ENCODE measurements at regions not wholly inside any gene's neighbourhood (a gene's known extent, or its start where the extent isn't known, plus 50 kb on each side); places are given as distances from the start of the nearest gene placed in this dataset.
"Not testable (repeated sequence)": the region's sequence is repeated elsewhere in the genome, so short reads cannot be mapped to it uniquely, and the experiment has no call there.

GRCh38 chr12:131381716-131382430 lies 329.0 kb upstream of the SFSWAP start:
- Histone ChIP-seq H3K27me3 (no peaks in the 10 kb centered on the region), H3K9me3 (replicated peaks) (no peaks in the 10 kb centered on the region), H3K36me3 (no peaks in the 10 kb centered on the region), H3K27ac (no peak overlapping the region), H3K4me3 (no peak overlapping the region), H3K4me1 (no peaks in the 10 kb centered on the region)
- no peak for DNase-seq

DNA sequence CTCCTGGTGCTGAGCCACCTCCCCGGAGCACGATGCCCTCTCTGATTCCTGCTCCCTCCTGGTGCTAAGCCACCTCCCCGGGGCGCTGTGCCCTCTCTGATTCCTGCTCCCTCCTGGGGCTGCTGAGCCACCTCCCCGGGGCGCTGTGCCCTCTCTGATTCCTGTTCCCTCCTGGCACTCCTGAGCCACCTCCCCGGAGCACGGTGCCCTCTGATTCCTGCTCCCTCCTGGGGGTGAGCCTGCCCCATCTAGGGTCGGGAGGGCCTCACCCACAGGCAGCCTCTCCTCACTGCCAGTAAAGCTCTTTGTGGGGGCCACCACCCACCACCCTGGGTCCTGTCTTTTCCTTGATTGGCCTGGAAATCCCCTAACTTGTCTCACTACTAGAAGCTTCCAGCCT lies 327.6 kb upstream of the SFSWAP start:
- H3K36me3 ChIP-seq = no peaks in the 10 kb centered on the region
- H3K4me1 ChIP-seq = no peaks in the 10 kb centered on the region
- no peak overlapping the region for H3K27ac ChIP-seq
- no peak for DNase-seq
- no peak overlapping the region for H3K4me3 ChIP-seq
- no peaks in the 10 kb centered on the region for H3K27me3 ChIP-seq
- no peaks in the 10 kb centered on the region for H3K9me3 ChIP-seq (replicated peaks)

- H3K36me3 ChIP-seq = no peaks in the 10 kb centered on the region
- DNase-seq = no peak
- no peaks in the 10 kb centered on the region for H3K27me3 ChIP-seq
- no peaks in the 10 kb centered on the region for H3K9me3 ChIP-seq (replicated peaks)
- H3K27ac ChIP-seq = no peak overlapping the region
- H3K4me1 ChIP-seq = no peaks in the 10 kb centered on the region
- H3K4me3 ChIP-seq = no peak overlapping the region
Measured at GRCh38 chr12:131383741-131384543, 326.9 kb upstream of the SFSWAP start.

DNA sequence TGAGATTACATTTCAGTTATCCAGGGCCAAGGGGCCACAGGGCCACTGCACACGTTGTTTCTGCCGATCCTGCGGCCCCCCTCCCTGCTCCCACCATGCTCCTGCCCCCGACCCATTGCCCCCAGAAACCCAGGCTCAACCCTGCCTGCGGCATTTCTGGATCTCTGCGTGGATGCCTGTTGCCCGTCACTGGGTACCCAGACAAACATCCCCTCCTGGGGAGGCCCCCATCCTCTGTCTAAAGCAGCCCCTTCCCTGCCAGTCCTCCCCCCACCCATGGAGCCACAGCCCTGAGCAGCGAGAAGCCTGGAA lies 326.4 kb upstream of the SFSWAP start:
- Histone ChIP-seq H3K9me3 (replicated peaks) (no peaks in the 10 kb centered on the region), H3K4me3 (no peak overlapping the region), H3K36me3 (no peaks in the 10 kb centered on the region), H3K4me1 (no peaks in the 10 kb centered on the region), H3K27me3 (no peaks in the 10 kb centered on the region), H3K27ac (no peak overlapping the region)
- no peak for DNase-seq

- Histone ChIP-seq H3K27me3 (no peaks in the 10 kb centered on the region), H3K9me3 (replicated peaks) (no peaks in the 10 kb centered on the region), H3K4me1 (no peaks in the 10 kb centered on the region), H3K36me3 (no peaks in the 10 kb centered on the region), H3K27ac (no peak overlapping the region), H3K4me3 (no peak overlapping the region)
- DNase-seq = no peak
Measured at GRCh38 chr12:131385313-131386166, 325.4 kb upstream of the SFSWAP start.

- H3K4me3 ChIP-seq = no peak overlapping the region
- DNase-seq = no peak
- H3K27me3 ChIP-seq = no peaks in the 10 kb centered on the region
- H3K27ac ChIP-seq = no peak overlapping the region
- H3K4me1 ChIP-seq = no peaks in the 10 kb centered on the region
- H3K9me3 ChIP-seq (replicated peaks) = no peaks in the 10 kb centered on the region
- H3K36me3 ChIP-seq = no peaks in the 10 kb centered on the region
Measured at GRCh38 chr12:131386167-131386521, 324.7 kb upstream of the SFSWAP start.

DNA sequence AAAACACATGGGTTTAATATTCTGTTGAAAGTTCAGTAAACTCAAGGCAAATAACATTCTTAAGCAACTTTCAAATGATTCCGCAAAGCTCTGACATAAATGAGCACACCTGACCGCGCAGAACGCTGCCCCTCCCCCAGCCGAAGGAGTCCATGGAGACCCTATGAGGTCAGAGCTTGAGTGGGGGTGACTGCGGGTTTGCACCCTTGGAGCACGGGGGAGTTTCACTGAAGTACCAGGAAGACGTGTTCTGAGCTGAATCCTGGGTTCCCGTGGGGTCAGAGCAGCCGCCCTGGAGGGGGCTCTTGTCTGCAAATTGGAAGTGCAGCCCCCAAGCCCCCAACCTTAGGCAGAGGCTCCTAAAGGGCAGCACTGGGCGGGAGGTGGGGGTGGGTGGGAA lies 324.1 kb upstream of the SFSWAP start:
- H3K4me1 ChIP-seq = no peaks in the 10 kb centered on the region
- H3K4me3 ChIP-seq = no peak overlapping the region
- H3K36me3 ChIP-seq = no peaks in the 10 kb centered on the region
- H3K27ac ChIP-seq = no peak overlapping the region
- DNase-seq = no peak
- no peaks in the 10 kb centered on the region for H3K9me3 ChIP-seq (replicated peaks)
- no peaks in the 10 kb centered on the region for H3K27me3 ChIP-seq

DNA sequence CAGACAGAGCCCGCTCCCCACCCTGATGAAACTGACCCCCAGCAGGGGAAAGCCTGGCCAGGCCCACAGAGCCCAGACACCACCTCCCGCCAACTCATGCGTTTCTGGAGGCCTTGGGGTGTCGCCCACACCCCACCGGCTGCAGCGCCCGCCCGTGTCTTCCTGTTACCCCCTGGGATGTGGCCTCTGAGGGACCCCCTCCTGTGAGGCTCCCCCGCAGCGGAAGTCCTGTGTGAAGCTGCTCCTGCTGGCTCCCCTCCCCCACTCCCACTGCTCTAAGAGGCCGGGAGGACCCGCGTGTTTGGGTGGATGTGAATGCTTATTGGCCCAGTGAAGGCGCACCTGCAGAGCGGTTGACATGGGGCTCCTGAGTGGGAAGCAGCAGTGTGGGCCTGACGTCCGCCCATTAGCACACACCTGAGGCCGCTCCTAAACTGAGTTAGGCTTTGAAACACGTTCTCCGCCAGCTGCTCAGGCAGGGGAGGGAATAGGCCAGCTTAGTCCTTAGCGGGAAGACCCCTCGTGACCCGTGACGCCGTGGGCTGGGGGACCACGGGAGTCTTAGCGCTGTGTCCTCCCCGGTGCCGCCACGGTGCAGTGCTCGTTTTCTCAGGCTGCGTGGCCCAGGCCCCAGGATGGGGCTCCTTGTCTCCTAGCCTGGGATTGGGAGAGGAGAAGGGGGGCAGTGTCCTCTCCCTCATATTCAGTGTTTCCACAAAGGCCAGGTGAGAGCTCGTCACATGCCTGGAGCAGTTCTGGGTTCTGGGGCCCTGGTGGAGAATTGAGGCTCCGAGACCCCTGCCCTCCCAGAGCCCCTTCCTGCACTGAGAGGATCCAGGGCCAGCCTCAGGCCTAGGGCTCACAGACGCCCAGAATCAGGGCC lies 323.4 kb upstream of the SFSWAP start:
- Histone ChIP-seq H3K27ac (no peak overlapping the region), H3K27me3 (no peaks in the 10 kb centered on the region), H3K4me3 (no peak overlapping the region), H3K9me3 (replicated peaks) (no peaks in the 10 kb centered on the region), H3K36me3 (no peaks in the 10 kb centered on the region), H3K4me1 (no peaks in the 10 kb centered on the region)
- DNase-seq = no peak

DNA sequence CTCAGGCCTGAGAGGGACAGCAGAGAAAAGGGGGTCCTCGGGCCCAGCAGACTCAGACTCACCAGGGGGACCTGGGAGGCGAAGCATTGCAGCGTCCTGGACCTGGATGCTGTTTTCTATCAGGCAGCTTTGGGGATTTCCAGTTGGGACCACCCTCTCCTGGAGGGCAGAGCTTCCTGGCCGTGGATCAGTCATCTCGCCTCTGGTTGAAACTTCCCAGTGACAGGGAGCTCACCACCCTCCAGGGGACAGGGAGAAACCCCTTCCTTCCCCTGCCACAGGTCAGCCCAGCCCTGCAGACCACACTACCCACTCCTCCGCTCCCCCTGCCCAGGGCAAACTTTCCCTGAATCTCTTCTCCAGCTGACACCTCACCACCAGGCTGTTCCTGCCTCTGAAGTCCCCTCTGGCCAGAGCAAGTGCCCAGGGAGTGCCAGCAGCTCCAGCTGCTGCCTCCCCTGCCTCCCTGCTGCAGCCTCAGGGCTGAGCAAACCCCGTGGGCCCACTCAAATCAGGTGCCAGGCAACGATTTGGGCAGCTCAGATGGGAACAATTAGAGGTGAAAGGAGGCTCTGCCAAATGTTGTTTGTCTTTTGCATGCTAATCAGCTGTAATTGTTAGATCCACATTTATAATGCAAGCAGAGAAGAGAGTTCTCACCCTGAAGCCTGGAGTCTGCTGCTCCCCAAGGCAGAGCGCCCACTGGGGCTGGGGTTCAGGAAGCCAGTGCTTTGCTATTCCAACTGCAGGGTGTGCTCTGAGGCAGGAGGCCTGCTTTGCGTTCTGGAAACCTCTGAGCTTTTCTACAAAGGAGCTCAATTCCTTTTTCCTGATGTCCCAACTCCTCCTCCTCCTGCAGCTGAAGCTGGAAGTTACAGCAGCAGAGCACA lies 322.5 kb upstream of the SFSWAP start:
- DNase-seq; H3K27me3 ChIP-seq; H3K9me3 ChIP-seq (replicated peaks); H3K4me3 ChIP-seq; H3K27ac ChIP-seq; H3K36me3 ChIP-seq; H3K4me1 ChIP-seq: not testable (repeated sequence)

- no peaks in the 10 kb centered on the region for H3K36me3 ChIP-seq
- no peak overlapping the region for H3K27ac ChIP-seq
- H3K27me3 ChIP-seq = no peaks in the 10 kb centered on the region
- H3K4me1 ChIP-seq = no peaks in the 10 kb centered on the region
- DNase-seq = no peak
- H3K4me3 ChIP-seq = no peak overlapping the region
- H3K9me3 ChIP-seq (replicated peaks) = no peaks in the 10 kb centered on the region
Measured at GRCh38 chr12:131389054-131390013, 321.6 kb upstream of the SFSWAP start.

- no peaks in the 10 kb centered on the region for H3K36me3 ChIP-seq
- DNase-seq = peak; percentile 23 to 39
Measured at GRCh38 chr12:131390412-131391334, 320.2 kb upstream of the SFSWAP start.

DNA sequence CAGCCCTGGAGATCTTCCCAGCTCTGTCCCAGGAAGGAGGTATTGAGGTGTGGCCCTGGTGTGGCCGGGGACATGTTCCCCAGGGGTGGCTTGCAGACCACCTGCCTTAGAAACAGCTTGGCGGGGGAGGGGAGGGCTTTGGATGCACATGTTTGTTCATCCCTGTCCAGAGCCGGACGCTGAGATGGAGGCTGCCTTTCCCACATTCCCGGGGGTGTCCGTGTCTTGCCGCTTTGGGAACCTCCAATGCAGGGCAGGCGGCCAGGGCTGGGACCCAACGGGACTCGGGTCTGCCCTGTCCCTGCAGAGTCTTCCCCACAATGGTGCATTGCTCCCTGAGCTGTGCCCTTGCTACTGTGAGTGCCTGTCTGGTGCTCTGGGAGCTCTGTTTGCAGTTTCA lies 319.5 kb upstream of the SFSWAP start:
- H3K9me3 ChIP-seq (replicated peaks) = no peaks in the 10 kb centered on the region
- no peaks in the 10 kb centered on the region for H3K4me1 ChIP-seq
- H3K27ac ChIP-seq = no peak overlapping the region
- DNase-seq = no peak
- no peak overlapping the region for H3K4me3 ChIP-seq
- no peaks in the 10 kb centered on the region for H3K36me3 ChIP-seq
- H3K27me3 ChIP-seq = no peaks in the 10 kb centered on the region

More at GRCh38 chr12:131390412-131391334, 320.2 kb upstream of the SFSWAP start:
- Histone ChIP-seq H3K4me3 (no peak overlapping the region), H3K27ac (no peak overlapping the region), H3K9me3 (replicated peaks) (no peaks in the 10 kb centered on the region), H3K27me3 (no peaks in the 10 kb centered on the region), H3K4me1 (no peaks in the 10 kb centered on the region)
